GM18502 (cell line): ENCODE measurements at regions not wholly inside any gene's neighbourhood (a gene's known extent, or its start where the extent isn't known, plus 50 kb on each side); places are given as distances from the start of the nearest gene placed in this dataset.
"Not testable (repeated sequence)": the region's sequence is repeated elsewhere in the genome, so short reads cannot be mapped to it uniquely, and the experiment has no call there.

ENCODE experiments used
- ATAC-seq: cut with Tn5 transposase; IDR thresholded peaks from one replicate; pipeline ENCODE4 v1.9.1; 2021; ENCODE audit warnings: mild to moderate bottlenecking; ENCODE audit not compliant: unreplicated experiment, poor library complexity

GRCh38 chr12:59365133-59365532, 230.7 kb upstream of the SLC16A7 start:
- no peak for ATAC-seq

DNA sequence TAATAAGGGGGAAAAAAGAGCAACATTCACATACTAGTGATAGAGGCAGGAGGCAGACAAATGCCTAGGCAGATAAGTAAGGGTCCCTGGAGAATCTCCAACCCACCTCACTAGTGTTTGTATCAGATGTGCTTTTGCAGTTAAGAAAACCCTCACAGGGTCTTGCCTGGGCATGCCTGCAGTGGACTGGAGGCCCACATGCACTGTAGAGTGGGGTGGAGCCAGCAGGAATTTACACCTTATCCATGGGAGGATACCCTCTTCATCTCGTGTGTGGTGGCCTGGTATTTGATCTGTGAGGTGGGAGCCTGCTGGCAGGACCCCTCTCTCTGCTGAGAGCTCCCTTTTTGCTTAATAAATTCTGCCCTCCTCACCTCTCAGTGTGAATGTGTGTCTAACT, 238.0 kb upstream of the SLC16A7 start:
- no peak for ATAC-seq

DNA sequence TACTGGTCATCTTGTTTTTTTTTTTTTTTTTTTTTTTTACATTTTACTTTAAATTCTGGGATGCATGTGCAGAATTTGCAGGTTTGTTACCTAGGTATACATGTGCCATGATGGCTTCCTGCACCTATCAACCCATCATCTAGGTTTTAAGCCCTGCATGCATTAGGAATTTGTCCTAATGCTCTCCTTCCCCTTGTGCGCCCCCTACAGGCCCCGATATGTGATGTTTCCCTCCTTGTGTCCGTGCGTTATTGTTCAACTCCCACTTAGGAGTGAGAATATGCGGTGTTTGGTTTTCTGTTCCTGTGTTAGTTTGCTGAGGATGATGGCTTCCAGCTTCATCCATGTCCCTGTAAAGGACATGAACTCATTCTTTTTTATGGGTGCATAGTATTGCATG, 249.6 kb upstream of the SLC16A7 start:
- ATAC-seq: not testable (repeated sequence)

- ATAC-seq: no peak
Measured at GRCh38 chr12:59345406-59345805, 250.4 kb upstream of the SLC16A7 start.

DNA sequence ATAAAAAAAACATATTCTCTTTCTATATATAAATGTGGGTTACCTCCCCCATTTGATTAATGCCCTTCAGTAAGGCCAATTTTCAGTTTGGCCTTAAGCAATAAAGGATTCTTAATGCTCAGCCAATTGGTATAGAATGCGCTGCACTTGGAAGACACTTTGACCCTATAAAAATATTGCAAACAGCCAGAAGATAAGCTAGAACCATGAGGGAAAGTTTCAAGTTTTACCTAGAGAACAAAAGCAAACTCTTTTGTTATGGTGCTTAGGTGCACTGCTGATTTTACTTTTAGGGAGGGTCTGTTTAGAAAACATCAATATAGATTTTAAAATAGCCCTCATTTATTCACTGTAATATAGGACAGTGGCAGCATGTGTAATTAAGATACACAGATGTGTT, 251.6 kb upstream of the SLC16A7 start:
- ATAC-seq: no peak

- ATAC-seq: no peak
Measured at GRCh38 chr12:59329462-59329861, 266.4 kb upstream of the SLC16A7 start.

GRCh38 chr12:59328395-59329075, 267.3 kb upstream of the SLC16A7 start:
- ATAC-seq: not testable (repeated sequence)

GRCh38 chr12:59326457-59326856, 269.4 kb upstream of the SLC16A7 start:
- ATAC-seq: not testable (repeated sequence)

GRCh38 chr12:59322473-59322872, 273.4 kb upstream of the SLC16A7 start:
- ATAC-seq: no peak

DNA sequence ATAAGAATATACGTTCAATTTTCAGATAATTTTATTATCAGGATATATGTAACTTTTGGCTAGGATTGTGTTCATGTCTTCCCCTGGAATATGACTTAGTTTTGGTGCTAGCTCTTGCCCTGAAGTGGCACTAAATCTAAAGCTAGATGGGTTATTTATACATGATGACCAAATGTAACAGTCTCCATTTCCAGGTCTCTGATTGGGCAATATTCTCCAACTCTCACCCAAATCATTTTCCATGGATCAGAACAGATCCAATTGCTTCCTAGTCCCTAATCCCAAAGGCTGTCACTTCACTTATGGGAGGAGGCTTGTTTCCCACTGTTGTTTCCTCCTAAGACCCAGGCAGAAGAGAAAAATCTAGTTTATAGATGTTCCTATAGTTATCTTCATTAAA, 274.6 kb upstream of the SLC16A7 start:
- ATAC-seq: no peak

DNA sequence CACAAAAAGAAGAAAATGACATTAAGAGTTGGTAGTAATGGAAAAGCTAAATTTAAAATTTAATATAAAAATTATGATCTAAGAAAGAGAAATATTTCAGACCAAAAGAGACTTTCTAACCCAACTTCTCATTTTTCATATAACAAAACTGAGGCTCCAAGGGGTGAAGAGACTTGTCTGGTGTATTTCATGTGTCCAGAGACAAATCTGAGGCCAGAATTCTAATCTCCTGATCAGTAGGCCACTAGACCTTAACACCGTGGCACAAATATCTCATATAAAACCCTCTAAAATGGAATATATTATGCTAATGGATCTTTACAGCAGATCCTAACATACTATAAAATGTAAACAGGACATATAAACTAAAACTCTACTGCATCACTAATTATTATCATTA, 275.7 kb upstream of the SLC16A7 start:
- no peak for ATAC-seq

DNA sequence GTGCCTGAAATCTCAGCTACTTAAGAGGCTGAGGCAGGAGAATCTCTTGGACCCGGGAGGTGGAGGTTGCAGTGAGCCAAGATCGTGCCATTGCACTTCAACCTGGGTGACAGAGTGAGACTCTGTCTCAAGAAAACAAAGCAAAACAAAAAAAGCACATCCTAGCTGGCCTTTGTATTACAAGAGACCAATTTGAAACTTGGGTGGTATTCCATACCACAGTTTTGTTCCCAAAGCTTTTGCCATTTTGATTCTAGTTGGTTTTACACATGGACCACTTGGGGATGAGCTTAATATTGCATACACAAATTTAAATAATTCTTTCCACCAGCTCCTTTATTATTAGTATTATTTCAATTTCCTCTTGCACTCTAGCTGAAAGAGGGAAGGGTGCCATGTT, 276.9 kb upstream of the SLC16A7 start:
- no peak for ATAC-seq

GRCh38 chr12:59317598-59317997, 278.2 kb upstream of the SLC16A7 start:
- no peak for ATAC-seq

- no peak for ATAC-seq
Measured at GRCh38 chr12:59316938-59317337, 278.9 kb upstream of the SLC16A7 start.

DNA sequence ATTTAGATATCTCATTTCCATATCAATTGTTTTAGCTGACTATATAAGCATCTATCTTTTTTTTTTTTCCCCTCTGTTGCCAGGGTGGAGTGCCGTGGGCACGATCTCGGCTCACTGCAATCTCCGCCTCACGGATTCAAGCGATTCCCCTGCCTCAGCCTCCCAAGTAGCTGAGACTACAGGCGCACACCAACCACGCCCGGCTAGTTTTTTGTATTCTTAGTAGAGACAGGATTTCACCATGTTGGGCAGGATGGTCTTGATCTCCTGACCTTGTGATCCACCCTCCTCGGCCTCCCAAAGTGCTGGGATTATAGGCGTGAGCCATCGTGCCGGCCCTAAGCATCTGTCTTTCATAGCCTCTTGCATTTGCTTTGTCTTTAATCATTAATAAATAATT, 279.5 kb upstream of the SLC16A7 start:
- not testable (repeated sequence) for ATAC-seq

GRCh38 chr12:59314209-59314608, 281.6 kb upstream of the SLC16A7 start:
- ATAC-seq: no peak

DNA sequence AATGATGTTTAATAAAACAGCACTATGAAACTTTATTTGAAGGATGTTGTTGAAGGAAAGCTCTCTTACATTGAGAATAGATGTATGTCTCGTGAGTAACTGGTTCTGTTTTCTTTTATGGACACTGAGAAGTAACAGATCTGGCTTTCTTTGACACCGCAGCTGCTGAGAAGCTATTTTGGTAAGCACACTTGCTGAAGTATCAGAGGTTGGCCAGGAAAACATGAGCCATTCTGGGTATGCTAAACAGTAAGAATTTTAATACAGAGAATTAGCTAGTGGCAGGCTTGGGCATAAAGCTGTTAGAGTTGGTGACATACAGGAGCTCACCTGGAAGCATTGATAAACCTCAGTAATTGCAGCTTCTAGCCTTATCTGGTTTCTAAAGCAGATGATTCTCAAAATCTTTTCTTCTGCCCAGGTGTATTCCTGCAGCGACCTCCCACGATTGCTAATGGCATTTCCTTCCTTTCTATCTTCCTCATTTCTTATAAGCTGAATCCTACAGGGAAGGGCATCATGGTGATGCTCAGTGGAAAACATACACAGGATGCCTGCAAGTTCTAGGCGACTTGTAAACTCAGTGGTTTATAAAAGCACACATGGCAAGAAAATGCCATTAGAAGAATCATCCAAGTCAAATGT, 291.6 kb upstream of the SLC16A7 start:
- no peak for ATAC-seq

DNA sequence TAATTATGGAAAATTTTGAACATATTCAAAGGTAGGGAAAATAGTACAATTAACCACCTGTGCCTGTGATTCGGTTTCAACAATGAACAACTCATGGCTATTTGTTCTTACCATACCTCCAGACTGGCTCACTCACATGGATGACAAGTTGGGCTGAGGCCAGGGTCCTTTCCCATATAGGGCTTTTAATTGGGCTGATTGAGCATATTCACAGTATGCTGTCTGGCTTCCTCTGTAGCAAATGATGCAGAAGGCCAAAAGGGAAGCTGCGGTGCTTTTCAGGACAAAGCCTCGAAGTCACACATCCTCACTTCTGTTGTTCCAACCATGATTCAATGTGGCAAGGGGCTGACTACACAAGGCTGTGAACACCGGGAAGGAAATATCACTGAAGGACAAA, 297.5 kb upstream of the SLC16A7 start:
- no peak for ATAC-seq

DNA sequence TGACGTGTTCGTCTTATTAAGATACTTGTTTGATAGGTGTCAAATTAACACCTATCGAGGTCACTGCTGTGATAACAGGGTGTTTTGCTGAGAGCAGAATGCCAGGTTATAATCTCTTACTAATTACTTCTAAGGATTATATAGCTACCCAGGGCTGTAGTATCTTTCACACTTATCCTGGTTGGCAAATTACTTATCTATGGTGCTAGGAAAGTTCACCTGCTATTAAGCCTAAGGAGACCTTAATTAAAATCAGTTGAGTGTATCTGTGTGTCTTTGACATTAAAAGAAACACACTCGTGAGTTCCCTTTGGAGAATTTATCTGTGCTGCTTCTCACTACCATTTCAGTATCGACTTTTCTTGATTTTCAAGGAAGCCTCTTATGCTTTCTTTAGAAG, 301.6 kb upstream of the SLC16A7 start:
- no peak for ATAC-seq

GRCh38 chr12:59282999-59283398, 312.8 kb upstream of the SLC16A7 start:
- no peak for ATAC-seq

GRCh38 chr12:59273561-59273960, 322.3 kb upstream of the SLC16A7 start:
- ATAC-seq: not testable (repeated sequence)

GRCh38 chr12:59268295-59268809, 327.5 kb upstream of the SLC16A7 start:
- ATAC-seq: no peak
